Cerebellar nuclear complex (tissue), 1 donor: ENCODE measurements at regions not wholly inside any gene's neighbourhood (a gene's known extent, or its start where the extent isn't known, plus 50 kb on each side); places are given as distances from the start of the nearest gene placed in this dataset.

Experiments
- DNase-seq, 2 experiments: peaks; one replicate each; lab custom pipeline; 2025; lab: John Stamatoyannopoulos, UW

DNA sequence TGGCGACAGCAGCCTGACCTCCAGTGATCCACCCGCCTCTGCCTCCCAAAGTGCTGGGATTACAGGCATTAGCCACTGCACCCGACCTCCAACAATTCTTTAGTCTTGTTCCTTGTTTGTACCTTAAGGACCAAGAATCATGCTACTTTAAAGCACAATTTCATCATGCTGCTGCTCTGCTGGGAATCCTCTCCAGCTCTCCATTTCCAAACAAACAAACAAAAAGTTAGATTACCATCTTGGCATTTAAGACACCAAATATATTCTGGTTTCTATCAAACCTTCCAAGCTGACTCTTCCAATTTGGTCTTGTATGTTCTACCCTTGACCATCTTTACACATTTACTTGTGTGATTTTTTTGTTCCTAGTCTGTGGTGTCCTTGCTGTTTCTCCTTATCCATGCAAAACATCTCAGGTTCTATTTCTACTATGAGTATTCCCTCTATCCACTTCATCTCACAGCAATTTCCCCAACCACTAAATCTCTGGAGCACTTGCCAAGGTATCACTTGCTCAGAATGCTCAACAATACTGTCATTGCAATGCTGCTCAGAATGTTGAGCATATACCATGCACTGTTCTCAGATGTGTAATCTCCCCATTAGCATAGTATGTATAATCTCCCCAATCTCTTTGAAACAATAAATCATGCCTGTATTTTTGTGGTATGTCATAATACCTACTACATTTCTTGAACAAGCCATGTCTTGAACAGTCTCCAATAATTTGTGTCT, 73.2 kb upstream of the GALNT5 start:
- DNase-seq = no peak

DNA sequence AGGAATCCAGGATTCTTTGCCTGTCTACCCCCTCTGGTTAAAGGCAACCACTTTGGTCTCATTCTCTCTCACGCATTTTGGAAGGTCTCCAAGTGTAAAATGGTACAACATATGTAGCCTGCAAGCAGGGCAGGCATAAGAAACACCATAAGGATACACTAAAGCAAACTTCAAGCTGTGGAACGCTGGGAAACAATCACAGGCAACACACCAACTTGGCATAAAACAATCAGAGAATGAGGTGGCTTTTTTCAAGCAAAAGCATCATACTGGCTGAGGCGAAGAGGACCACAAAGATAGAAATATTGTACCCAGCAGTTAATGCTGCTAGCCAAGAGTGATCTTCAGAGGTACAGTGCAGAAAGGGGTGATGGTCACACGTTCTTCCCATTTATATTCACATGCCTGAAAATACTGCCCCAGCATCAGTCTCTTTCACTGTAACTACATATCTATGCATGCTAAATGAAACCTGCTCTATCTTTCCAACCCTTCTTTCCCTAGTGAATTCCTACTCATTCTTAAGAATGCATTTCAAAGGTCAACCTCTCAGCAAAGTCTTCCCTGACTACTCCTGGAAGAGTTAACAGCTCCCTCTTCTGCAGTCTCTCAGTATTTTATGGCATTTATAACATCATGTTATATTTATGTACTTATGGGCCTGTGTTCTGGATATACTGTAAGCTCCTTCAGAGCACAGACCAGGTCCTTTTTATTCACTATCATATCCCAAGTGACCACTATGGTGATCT, 71.9 kb upstream of the GALNT5 start:
- no peak for DNase-seq

DNA sequence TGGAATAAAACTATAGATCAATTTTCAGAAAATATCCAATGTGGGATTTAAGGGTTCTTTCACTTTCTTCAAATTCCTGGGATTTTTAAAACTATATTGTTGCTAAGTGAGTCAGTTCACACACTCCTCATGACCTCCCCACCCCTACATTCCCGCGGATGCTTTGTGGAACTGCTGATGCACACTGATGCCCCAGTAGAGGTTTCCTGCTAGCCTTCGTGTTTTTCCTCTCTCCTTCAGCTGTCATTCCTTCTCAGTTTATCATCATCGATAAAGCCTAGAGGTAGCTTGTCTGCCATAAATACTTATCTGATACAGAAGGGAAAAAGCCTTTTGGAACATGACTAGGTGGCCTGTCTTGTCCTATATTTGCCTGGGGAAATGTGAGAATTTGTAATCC, 67.4 kb upstream of the GALNT5 start:
- DNase-seq = no peak

DNA sequence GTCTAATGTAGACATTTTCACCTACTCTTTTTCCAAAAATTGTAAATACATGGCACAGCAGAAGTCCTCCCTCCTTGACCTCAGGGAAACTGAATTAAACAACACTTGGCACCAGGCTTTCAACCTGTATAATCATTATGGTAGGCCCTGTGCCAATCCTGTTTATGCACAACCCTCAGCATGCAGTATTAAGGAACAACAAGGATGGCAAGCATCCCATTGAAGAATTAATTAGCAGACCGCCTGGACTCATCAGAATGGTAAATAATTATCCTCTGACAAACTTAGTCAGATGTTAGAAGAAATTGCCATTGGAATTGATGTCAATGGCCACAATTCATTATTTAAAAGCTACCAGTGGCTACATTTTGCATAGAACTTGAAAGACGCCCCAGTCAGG, 66.3 kb upstream of the GALNT5 start:
- DNase-seq = no peak

DNA sequence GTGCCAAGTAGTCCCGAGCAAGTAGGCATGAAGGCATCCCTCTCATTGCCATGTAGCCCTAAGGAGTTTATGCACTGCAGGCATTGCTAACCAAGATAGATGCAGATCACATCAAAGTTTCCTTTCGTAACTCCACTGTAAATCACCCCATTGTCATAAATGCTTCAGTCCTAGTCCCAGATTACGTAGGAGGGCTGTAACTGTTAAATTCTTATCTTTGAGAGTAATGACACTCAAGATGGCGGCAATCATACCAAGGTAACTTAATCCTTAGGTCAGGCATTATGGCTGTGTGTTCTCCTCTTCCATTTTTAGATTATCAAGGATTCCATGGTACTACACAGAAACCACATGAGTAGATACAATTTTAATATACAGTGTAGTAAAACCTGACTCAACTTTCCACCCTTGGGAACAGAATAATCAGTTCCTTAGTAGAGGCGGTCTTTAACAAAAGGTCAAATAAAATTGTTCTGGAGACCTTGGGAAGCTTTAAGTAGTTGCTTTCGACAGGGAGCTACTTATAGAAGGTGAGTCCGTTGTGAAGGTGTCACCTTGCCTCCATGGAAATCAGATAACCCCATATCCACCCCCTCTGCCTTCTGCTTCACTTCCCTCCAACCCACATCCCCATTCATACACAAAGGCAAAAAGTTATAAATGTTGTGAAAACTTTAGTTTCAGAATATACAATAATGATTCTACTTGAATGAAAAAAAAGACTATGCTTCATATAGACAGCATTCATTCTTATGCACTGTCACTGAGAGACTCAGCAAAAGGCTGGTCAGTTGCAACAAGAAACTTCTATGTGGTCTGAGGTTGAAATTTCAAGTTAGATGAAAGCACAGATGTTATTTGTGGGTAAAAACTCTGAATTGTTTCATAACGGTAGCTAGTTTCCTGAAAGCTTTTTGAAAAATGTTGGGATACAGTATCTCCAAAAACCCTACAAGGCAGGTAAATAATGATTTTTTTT, 64.8 kb upstream of the GALNT5 start:
- DNase-seq = no peak

DNA sequence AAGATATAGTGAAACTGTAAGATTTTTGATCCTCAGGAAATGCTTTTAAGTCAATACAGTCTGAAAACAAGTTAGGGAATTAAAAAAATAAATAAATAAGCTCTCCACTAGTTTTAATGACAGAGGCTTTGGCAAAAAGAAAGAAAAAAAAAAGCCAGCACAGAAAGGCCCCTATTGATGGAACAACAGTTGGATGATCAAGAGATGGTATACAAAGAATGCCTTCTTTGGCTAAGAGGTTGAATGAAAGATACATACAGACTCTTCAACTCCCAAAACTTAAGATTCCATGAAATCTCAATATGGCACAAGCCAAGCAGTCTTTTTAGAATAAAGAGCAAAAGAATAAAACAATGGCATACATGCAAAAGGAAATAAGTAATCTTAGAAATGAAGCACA, 64.0 kb upstream of the GALNT5 start:
- DNase-seq = no peak

DNA sequence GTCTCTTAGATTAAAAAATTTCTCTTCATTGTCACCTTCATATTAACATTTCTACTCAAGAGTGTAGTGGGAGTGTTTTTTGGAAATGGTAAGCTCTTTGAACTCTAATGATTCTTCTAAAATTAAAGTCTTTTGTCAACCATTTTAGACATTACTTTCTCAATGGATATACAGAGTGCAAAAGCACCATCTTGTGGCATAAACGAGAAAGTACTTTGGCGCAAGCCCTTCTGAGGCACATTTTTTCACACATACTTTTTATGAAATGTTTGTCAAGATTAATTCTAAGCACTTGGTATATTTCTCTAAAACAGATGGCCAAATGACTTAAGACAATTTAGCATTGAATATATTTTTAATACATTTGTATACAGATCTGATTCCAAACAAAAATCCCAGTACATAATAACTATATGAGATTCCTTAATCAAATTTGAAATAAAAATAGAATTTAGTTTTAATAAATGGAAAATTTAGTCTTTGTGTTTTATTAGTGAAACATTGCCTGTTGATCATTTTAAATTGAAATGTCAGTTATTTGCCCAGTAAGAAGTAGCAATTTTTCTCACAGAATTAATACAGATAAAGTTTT, 63.3 kb upstream of the GALNT5 start:
- DNase-seq = peak in 1 of 2 experiments; percentile 37

DNA sequence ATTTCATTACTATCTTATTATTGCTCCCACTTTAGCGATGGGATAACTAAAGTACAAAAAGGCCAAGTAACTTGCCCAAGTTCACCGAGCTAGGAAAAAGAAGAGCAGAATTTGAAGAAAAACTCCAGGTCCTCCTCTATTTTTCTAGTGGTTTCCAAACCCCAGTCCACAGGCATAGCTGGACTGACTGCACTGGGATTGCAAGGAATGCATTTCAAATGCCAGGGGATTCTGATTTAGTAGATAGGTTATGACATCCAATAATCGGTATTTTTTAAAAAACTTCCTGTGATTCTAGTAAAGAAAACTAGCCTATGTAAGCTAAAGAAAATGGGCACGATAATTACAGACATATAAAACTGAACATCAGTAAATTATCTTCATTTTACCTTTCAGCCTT, 62.7 kb upstream of the GALNT5 start:
- no peak for DNase-seq

DNA sequence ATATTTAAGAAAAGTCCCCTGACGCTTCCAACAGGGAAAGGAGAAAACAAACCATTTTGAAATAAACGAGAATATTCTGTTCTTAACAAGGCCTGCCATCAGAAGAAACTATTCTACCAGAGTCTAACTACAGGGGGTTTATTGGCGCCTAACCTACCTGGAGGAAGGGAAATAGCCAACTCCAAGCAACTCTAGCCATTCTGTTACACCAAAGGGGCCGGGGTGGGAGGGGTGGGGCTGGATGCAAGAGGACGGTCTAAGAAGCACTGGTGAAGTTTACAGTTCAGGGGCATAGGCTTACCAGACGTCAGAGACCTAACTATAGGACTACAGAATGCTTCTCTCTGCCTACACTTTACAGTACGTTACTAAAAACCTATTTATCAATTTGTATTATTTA, 60.5 kb upstream of the GALNT5 start:
- no peak for DNase-seq

DNA sequence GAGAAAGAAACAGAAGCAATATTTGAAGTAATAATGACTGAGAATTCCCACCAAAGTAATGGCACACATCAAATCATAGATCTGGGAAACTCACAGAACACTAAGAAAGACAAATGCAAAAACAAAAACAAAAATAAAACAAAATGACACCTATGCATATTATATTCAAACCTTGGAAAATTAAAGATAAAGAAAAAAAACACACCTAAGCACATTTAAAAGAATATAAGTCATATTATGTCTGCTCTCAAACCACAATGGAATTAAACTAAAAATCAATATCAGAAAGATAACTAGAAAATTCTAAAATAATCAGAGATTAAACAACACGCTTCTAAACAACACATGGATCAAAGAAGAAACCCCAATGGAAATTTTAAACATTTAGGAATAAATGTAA, 59.7 kb upstream of the GALNT5 start:
- no peak for DNase-seq

DNA sequence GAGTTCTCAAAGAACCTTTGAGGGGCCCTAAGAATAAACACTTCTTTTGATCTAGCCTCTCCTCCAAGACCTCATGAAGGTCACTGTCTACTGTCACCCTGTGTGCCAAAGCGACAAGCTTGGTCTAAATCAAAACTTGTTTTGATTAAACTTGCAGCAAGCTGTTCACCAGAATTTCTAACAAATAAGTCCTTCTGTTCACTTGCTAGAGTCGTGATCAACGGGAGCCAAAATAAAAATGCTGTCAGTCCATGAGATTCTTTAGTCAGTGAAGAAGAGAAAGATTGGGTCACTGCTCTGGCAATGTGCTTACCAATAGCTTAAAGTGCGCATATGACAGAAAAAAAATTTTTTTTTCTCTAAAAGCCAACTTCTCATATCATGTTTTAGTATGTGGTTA, 53.9 kb upstream of the GALNT5 start:
- no peak for DNase-seq

DNA sequence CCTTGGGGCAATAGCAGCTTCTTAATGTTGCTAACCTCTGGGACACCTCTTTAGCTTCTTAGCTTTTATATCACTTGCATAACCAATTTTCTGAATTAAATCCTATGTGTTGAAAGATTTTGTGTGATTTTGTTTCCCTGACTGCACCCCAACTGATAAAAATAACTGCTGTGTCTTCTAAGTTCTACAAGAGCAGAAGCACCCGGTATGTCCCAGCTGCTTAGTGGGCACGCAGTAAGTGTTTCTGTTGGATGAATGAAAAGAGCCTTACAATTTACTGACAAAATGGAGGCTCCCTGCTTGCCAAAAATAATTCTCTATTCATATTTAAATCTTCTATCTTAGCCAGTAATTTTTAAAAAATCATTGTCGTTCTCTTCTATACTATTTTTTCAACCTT, 53.1 kb upstream of the GALNT5 start:
- no peak for DNase-seq

DNA sequence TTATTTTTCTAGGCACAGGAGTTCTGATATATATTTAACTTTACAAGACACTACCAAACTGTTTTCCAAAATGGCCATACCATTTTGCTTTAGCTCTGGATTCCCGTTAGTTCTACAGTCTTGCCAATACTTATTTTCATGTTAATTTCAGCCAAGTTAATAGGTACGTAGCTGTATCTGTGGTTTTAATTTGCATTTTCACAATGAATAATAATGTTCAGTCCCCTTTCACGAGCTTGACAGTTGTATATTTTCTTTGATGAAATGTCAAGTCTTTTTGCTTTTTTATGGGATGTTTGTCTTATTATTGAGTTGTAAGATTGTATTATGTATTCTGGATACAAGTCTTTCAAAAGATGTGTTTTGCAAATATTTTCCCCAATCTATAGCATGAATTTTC, 50.6 kb upstream of the GALNT5 start:
- no peak for DNase-seq
